ENCODE measurements at regions not wholly inside any gene's neighbourhood (a gene's known extent, or its start where the extent isn't known, plus 50 kb on each side); places are given as distances from the start of the nearest gene placed in this dataset.

- Histone ChIP-seq H3K4me2 (replicated peaks; ENCODE audit: low read depth, low read length, poor library complexity, severe bottlenecking) (peak overlapping the region; percentile 62), H3K27ac (ENCODE audit: low read length in 2 of 2) (peak overlapping the region; percentile 35 to 49), H3K4me1 (ENCODE audit: control insufficient read depth in 2 of 2, insufficient read depth in 2 of 2, low read length in 2 of 2) (peaks cover 33 to 37% of the 10 kb centered on the region in 2 donors), H3K27me3 (replicated peaks in 1 of 4; ENCODE audit: control extremely low read depth in 1 of 4, control insufficient read depth in 3 of 4, insufficient read depth in 4 of 4, low read length in 3 of 4) (peaks cover 0 to 4% (median 0%) of the 10 kb centered on the region in 4 experiments), H2AFZ (ENCODE audit: insufficient read depth, low read depth, low read length, poor library complexity, severe bottlenecking) (peak overlapping the region; percentile 64), H4K20me1 (ENCODE audit: control insufficient read depth, insufficient read depth, low read length, poor library complexity, severe bottlenecking) (no peaks in the 10 kb centered on the region), H3K4me3 (ENCODE audit: control extremely low read depth in 1 of 5, extremely low read depth in 1 of 5, insufficient read depth in 1 of 5, low read depth in 2 of 5, low read length in 4 of 5) (peak overlapping the region in 1 of 5 experiments; percentile 42), H3K79me2 (ENCODE audit: control insufficient read depth, insufficient read depth, low read length) (no peaks in the 10 kb centered on the region), H3K9me3 (ENCODE audit: control extremely low read depth in 1 of 3, control insufficient read depth in 2 of 3, insufficient read depth in 1 of 3, low read length in 2 of 3) (no peaks in the 10 kb centered on the region), H3K36me3 (replicated peaks in 1 of 2; ENCODE audit: control extremely low read depth in 1 of 2, control insufficient read depth in 1 of 2, extremely low read depth in 1 of 2, insufficient read depth in 2 of 2, low read length in 1 of 2) (no peaks in the 10 kb centered on the region), H3K9ac (ENCODE audit: low read length) (peak overlapping the region; percentile 19)
- DNase-seq (peak; percentile 87), ATAC-seq (ENCODE audit: low read depth) (peak; percentile 85)
- no peak for TF ChIP-seq EZH2 (IDR thresholded peaks at IDR 0.05; ENCODE audit: borderline replicate concordance, insufficient read depth, low read depth, low read length, poor library complexity, severe bottlenecking)
- TF ChIP-seq CTCF (IDR thresholded peaks at IDR 0.05): peak; percentile 75
- Mint-ChIP-seq H3K4me1 (peaks cover 53% of the 10 kb centered on the region), H3K27me3 (peaks cover 4% of the 10 kb centered on the region), H3K9me3 (ENCODE audit: insufficient read depth) (no peaks in the 10 kb centered on the region), H3K27ac (peak overlapping the region; percentile 86), H3K4me3 (peak overlapping the region; percentile 73)
- intact Hi-C loops (cut with micrococcal nuclease): loop anchor here (1.0 to 5.0 kb wide), 3 partner anchors 86 to 330 kb away; no protein-coding TSS in a partner anchor
- WGBS (ENCODE audit: insufficient coverage): 1% methylated on average over 7 of the region's 8 CpGs
- CTCF ChIA-PET: interaction anchor here (0.6 to 4.9 kb wide), 17 partner anchors 9 to 895 kb away, joined by 3 to 39 read pairs (median 4); no protein-coding TSS in a partner anchor
- POLR2A ChIA-PET: interaction anchor here (0.7 kb wide), 1 partner anchor 147 kb away, joined by 3 read pairs; no protein-coding TSS in a partner anchor
These were observed 362.6 kb downstream of the DAD1 start for GRCh38 chr14:22226381-22226780.

- H2AFZ ChIP-seq (ENCODE audit: insufficient read depth, low read depth, low read length, poor library complexity, severe bottlenecking): peak overlapping the region; percentile 64
- peak overlapping the region in 1 of 5 experiments; percentile 42 for H3K4me3 ChIP-seq (ENCODE audit: control extremely low read depth in 1 of 5, extremely low read depth in 1 of 5, insufficient read depth in 1 of 5, low read depth in 2 of 5, low read length in 4 of 5)
- H3K4me3 Mint-ChIP-seq: peak overlapping the region; percentile 73
- ATAC-seq (ENCODE audit: low read depth) (no peak), DNase-seq (no peak)
- peaks cover 26 to 30% of the 10 kb centered on the region in 2 donors for H3K4me1 ChIP-seq (ENCODE audit: control insufficient read depth in 2 of 2, insufficient read depth in 2 of 2, low read length in 2 of 2)
- no peak overlapping the region for H3K27ac ChIP-seq (ENCODE audit: low read length in 2 of 2)
- no peak overlapping the region for H3K27ac Mint-ChIP-seq
- no peaks in the 10 kb centered on the region for H4K20me1 ChIP-seq (ENCODE audit: control insufficient read depth, insufficient read depth, low read length, poor library complexity, severe bottlenecking)
- CTCF ChIA-PET: interaction anchor here (0.6 to 4.9 kb wide), 16 partner anchors 8 to 896 kb away, joined by 3 to 39 read pairs (median 4); no protein-coding TSS in a partner anchor
- POLR2A ChIA-PET: interaction anchor here (0.7 kb wide), 1 partner anchor 148 kb away, joined by 3 read pairs; no protein-coding TSS in a partner anchor
- TF ChIP-seq CTCF (IDR thresholded peaks at IDR 0.05) (no peak), EZH2 (IDR thresholded peaks at IDR 0.05; ENCODE audit: borderline replicate concordance, insufficient read depth, low read depth, low read length, poor library complexity, severe bottlenecking) (no peak)
- no peaks in the 10 kb centered on the region for H3K79me2 ChIP-seq (ENCODE audit: control insufficient read depth, insufficient read depth, low read length)
- H3K36me3 ChIP-seq (replicated peaks in 1 of 2; ENCODE audit: control extremely low read depth in 1 of 2, control insufficient read depth in 1 of 2, extremely low read depth in 1 of 2, insufficient read depth in 2 of 2, low read length in 1 of 2): no peaks in the 10 kb centered on the region
- H3K9ac ChIP-seq (ENCODE audit: low read length): peak overlapping the region; percentile 19
- no CpG with 5 or more reads among the region's 4 CpGs for WGBS (ENCODE audit: insufficient coverage)
- H3K4me1 Mint-ChIP-seq: peaks cover 48% of the 10 kb centered on the region
- peaks cover 6% of the 10 kb centered on the region for H3K27me3 Mint-ChIP-seq
- H3K9me3 Mint-ChIP-seq (ENCODE audit: insufficient read depth): no peaks in the 10 kb centered on the region
- peaks cover 0 to 10% (median 4%) of the 10 kb centered on the region in 4 experiments for H3K27me3 ChIP-seq (replicated peaks in 1 of 4; ENCODE audit: control extremely low read depth in 1 of 4, control insufficient read depth in 3 of 4, insufficient read depth in 4 of 4, low read length in 3 of 4)
- intact Hi-C loops (cut with micrococcal nuclease): loop anchor here (1.0 to 5.0 kb wide), 3 partner anchors 87 to 331 kb away; no protein-coding TSS in a partner anchor
- H3K9me3 ChIP-seq (ENCODE audit: control extremely low read depth in 1 of 3, control insufficient read depth in 2 of 3, insufficient read depth in 1 of 3, low read length in 2 of 3): no peaks in the 10 kb centered on the region
- peak overlapping the region; percentile 62 for H3K4me2 ChIP-seq (replicated peaks; ENCODE audit: low read depth, low read length, poor library complexity, severe bottlenecking)
These were observed 363.4 kb downstream of the DAD1 start for GRCh38 chr14:22225516-22226140.
